AG08395 (cell line): ENCODE measurements at regions not wholly inside any gene's neighbourhood (a gene's known extent, or its start where the extent isn't known, plus 50 kb on each side); places are given as distances from the start of the nearest gene placed in this dataset.

Experiments
- DNase-seq: peaks from one replicate; pipeline ENCODE4 v3.0.0; 2012; ENCODE audit warnings: mixed read lengths, low spot score

GRCh38 chr2:18311420-18312195 is 248.8 kb downstream of the RDH14 start:
- DNase-seq, result peak; percentile 71

- no peak for DNase-seq
These were observed 250.8 kb downstream of the RDH14 start for GRCh38 chr2:18309627-18310026.

GRCh38 chr2:18309188-18309587 is 251.3 kb downstream of the RDH14 start:
- no peak for DNase-seq

GRCh38 chr2:18304849-18305248 is 255.6 kb downstream of the RDH14 start:
- no peak for DNase-seq

GRCh38 chr2:18301421-18302139 is 258.9 kb downstream of the RDH14 start:
- no peak for DNase-seq

- DNase-seq, result peak; percentile 61
These were observed 260.8 kb downstream of the RDH14 start for GRCh38 chr2:18299423-18300212.

GRCh38 chr2:18297534-18298058 is 262.9 kb downstream of the RDH14 start:
- no peak for DNase-seq

GRCh38 chr2:18290386-18290785 is 270.1 kb downstream of the RDH14 start:
- DNase-seq, result no peak

GRCh38 chr2:18286897-18287296 is 273.6 kb downstream of the RDH14 start:
- no peak for DNase-seq

- no peak for DNase-seq
These were observed 276.1 kb downstream of the RDH14 start for GRCh38 chr2:18284331-18284730.

GRCh38 chr2:18282026-18282425 is 278.4 kb downstream of the RDH14 start:
- no peak for DNase-seq

- DNase-seq, result no peak
These were observed 283.8 kb downstream of the RDH14 start for GRCh38 chr2:18276583-18277075.

GRCh38 chr2:18273205-18273604 is 287.2 kb downstream of the RDH14 start:
- DNase-seq, result no peak

- no peak for DNase-seq
These were observed 288.3 kb downstream of the RDH14 start for GRCh38 chr2:18272148-18272494.

- no peak for DNase-seq
These were observed 288.9 kb downstream of the RDH14 start for GRCh38 chr2:18271370-18272147.

GRCh38 chr2:18268400-18268799 is 292.1 kb downstream of the RDH14 start:
- no peak for DNase-seq

- no peak for DNase-seq
These were observed 293.0 kb downstream of the RDH14 start for GRCh38 chr2:18267501-18267900.

GRCh38 chr2:18266699-18267098 is 293.8 kb downstream of the RDH14 start:
- peak; percentile 6 for DNase-seq

- DNase-seq, result no peak
These were observed 294.6 kb downstream of the RDH14 start for GRCh38 chr2:18265614-18266586.

GRCh38 chr2:18262601-18263000 is 297.9 kb downstream of the RDH14 start:
- DNase-seq, result no peak
